Cerebellar cortex (tissue), 1 donor: ENCODE measurements at regions not wholly inside any gene's neighbourhood (a gene's known extent, or its start where the extent isn't known, plus 50 kb on each side); places are given as distances from the start of the nearest gene placed in this dataset.

ENCODE experiments used
- DNase-seq: peaks from one replicate; pipeline ENCODE4 v3.0.0-alpha.2; 2015; ENCODE audit warnings: low spot score

- no peak for DNase-seq
Measured at GRCh38 chr5:159536646-159537045, 206.4 kb upstream of the IL12B start.

- no peak for DNase-seq
Measured at GRCh38 chr5:159539678-159540077, 209.4 kb upstream of the IL12B start.

DNA sequence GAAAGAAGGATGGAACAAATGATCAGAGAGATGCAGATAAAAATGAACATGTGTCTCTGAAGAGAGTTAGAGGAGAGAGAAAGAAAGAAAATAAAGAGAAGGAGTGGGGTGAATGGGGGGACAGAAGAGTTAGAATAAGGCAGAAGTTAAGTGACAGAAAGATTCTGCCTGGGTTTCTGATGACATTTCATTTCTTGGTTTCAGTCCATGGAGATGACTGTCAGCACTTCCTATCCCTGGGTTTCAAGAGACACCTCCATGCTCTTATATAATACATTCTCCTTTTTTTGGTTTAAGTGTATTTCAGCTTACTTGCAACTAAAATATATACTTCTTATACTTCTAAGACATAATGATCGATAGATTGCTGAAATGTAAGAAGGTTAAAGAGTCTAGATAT, 213.0 kb upstream of the IL12B start:
- DNase-seq: no peak

DNA sequence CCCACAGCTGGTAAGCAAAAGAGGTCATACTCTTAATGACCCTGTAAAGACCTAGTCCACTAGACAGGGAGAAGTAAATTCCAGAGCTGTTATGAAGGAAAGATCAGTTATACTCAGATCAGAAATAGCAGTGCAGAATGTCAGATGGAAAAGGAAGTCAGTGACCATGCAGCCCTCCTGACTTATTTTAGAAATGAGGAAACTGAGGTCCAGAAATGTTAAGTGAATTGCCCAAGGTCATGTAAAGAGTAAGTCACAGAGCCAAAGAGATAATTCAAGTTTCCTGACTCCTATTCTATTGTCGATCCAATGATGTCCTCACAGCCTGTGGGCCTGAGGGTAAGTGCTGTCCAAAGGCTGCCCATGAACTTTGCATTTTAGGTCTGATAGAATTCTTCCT, 214.9 kb upstream of the IL12B start:
- DNase-seq: no peak

GRCh38 chr5:159547466-159548195, 217.3 kb upstream of the IL12B start:
- no peak for DNase-seq

DNA sequence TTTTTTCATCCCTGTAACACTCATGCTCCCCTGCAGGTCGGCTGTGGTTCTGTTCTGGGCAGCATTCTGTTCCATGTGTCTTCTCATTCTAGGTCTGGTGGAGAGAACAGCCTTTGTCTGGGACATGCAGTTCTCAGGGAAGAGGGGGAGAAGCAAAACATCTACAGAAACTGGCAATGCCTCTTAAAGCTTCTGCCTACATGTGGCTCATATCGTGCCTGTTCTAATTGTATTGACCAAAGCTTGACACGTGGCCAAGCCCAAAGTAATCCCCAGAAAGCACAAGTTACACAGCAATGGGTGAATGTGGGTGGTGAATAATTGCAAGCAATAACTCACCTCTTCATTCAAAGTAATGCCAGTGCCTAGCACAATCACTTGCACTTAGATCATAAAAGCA, 218.2 kb upstream of the IL12B start:
- no peak for DNase-seq

GRCh38 chr5:159549046-159549445, 218.8 kb upstream of the IL12B start:
- no peak for DNase-seq

DNA sequence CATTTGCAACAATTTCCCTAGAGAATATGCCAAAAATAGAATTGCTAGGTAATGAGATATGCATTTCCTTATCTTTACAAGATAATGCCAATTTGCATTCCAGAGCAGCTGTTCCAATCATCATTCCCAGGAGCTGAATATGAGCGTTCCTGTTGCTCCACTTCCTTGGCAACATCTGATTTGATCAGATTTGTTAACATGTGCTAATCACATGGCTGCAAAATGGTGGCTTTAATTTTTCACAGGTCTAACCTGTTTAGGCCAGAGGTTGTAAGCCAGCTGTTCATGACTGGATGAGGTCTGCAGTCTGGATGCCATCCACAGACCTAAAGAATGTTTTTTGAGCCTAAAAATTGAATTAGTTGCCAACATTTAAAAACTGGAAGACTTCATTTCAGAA, 220.7 kb upstream of the IL12B start:
- no peak for DNase-seq

GRCh38 chr5:159552751-159553150, 222.5 kb upstream of the IL12B start:
- DNase-seq: no peak

GRCh38 chr5:159553792-159554191, 223.5 kb upstream of the IL12B start:
- DNase-seq: no peak

- no peak for DNase-seq
Measured at GRCh38 chr5:159555084-159555483, 224.8 kb upstream of the IL12B start.

- no peak for DNase-seq
Measured at GRCh38 chr5:159559337-159559736, 229.1 kb upstream of the IL12B start.

DNA sequence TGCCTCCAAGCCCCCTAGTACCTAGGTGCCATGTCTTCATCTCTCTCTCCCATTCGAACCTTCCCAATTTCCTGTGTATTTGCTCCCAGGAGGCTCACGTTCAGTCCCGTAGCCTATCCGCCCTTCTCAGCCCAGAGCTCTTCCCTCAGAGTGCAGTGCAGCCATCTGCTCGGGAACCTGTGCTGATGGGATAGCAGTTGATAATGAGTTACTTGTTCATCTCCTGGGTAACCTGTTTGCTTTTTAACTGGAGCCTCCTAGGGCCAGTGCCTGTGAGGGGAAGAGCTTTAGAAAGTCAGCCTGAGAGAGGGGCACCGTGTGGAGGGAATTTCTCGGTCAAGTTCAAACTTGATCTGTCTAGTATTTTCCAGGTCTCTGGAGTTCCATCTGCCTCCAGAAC, 229.8 kb upstream of the IL12B start:
- DNase-seq: no peak

GRCh38 chr5:159564031-159564430, 233.7 kb upstream of the IL12B start:
- DNase-seq: no peak

GRCh38 chr5:159566832-159567231, 236.5 kb upstream of the IL12B start:
- no peak for DNase-seq

DNA sequence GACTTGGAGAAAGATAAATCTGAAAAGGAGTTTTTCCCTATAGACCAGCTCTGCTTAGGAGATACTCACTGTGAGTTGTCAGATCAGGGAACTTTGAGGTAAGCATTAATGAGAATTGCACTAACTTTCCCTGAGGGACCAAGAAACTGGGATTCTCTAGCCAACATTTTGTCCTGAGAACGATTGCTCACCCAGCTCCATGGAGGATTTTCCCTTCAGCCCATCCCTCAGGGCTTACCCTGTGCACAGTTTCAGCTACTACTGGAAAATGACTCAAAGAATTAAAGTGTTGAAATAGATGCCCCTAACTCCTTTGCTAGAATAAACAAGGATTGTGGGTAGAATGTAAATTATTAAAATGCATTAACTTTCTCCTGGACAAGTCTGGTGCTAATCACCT, 237.2 kb upstream of the IL12B start:
- no peak for DNase-seq

DNA sequence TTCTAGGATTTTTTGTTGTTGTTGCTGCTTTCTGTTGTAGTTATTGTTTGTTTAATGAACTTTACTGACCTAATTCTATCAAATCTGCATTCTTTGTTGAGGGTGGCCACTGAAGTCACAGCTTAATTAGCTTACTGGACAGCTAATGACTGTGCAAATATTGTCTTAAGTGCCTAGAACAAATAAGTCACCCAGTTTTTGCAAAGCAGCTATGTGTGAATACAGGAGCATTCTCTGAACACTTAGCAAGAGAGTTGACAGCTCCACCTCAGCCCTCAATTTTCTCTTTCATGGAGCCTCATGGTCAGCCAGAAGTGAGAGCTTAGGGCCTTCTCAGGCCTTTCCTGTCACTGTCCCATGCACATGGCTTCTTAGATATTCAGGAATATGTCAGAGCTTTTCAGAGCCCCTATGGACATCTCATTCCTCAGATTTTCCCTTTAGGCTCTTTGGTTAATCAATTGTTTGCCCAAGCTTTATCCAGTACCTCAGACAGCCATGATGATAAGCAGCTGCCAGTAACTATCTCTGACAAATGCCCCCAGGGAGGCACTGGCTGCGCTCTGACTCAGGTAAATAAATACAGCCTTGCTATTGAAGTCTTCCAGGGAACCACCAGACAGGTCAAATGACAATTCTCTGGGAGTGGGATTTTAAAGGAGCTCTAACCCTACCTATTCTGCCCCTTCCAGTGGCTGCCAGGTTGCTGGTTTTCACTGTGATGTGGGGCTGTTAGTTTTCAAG, 241.4 kb upstream of the IL12B start:
- DNase-seq: no peak

DNA sequence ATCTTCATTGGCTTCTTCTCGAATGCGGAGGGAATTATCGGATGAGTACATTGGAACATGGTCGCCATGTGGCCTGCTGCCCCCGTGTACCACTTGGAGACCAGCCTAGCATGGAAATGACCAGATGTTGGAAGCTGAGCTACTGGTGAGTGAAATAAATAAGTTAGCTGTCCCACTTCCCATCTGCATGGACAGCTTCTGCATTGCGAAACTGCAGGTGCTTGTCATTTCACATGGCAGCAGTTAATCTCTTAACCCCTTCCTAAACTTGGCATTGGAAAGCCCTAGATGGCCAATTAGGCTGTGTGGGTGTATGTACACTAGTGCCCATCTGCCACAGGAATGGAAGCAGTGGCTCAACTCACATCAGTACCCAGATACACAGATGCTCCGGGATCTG, 246.6 kb upstream of the IL12B start:
- no peak for DNase-seq

DNA sequence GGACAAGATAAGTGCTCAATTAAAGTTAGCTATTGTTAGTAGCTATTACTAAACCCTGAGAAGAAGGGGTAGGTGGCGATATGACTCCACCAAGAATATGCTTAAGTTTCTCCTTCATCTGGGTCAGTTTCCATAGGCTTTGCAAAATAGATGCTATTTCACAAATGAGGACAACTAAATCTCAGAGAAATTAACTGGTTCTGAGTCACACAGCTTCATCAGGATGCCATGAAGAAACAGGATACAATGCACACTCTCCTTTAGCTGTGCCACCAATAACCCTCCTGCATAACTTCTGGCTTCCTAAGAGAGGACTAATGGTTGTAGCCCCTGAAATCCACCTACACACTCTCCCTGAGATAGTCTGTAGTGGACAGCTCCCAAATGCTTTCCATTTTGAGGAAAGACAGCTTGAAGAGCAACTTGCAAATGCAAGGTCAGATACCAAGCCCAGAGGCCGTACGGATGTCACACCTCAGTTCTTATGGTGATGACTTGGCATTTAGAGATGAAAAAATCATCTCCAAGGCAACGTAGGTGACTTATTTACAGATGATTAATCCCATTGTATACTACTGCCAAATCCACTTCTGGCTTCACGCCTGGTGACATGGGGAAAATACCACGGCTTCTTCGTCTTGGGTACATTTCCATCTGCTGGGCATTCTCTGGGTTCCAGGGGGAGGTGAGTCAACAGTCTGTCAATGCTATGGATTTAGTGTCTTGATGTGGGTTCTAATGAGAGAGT, 251.4 kb upstream of the IL12B start:
- peak; percentile 55 for DNase-seq

- DNase-seq: no peak
Measured at GRCh38 chr5:159582756-159583541, 252.7 kb upstream of the IL12B start.

DNA sequence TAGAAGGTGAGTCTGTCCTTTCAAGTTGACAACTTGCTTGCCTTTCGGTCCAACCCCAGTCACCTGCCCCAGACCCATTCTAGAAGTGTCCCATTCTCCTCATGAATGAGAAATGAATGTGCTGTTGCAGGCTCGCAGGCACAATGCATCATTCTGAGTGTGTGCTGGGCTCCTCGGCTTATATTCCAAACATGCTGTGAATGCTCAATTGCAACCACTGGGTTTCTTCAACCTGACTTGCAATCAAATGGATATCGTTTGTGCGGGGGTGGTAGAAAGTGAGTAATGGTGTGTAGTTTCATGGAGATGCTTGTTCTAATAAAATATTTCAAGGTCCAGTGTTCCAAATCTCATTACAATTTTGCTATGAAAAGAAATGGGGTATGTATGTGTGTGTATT, 256.6 kb upstream of the IL12B start:
- DNase-seq: no peak

DNA sequence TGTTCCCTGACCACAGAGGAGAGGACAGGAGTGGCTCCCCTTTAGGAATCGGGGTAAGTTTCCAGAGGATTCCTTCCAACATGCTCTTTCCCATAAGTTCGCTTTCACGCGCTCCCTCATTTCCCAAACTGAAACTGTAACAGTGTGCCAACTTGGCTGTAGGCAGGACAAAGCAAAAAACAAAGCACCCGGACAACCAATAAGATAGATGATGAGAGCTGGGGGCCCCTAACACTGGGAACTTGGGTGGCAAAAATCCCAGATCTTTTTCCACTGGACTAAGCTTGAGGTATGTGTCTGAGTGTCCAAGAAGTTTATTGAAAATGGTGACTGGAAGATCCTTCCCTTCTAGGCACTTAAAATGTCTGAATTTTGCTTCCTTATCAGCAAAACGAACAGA, 258.7 kb upstream of the IL12B start:
- DNase-seq: no peak
